ENCODE measurements at regions not wholly inside any gene's neighbourhood (a gene's known extent, or its start where the extent isn't known, plus 50 kb on each side); places are given as distances from the start of the nearest gene placed in this dataset.

DNA sequence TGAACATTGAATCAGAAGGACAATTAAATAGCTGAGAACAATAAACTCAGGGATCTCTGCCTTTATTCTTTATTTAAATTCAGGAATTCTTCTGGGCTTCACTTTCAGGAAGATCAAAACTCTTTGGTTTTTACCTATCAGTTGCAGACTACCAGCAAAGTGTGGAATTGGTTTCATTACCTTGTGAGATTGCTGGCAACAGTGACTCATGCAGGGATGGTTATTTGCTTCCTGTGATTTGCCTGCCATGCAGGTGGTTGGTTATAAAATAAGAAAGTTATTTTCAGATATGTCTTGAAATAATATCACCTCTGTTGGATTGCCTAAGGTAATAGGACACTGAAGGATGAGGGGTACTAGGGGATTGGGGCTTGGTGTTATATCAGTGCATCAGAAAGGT lies 204.6 kb downstream of the PTBP2 start (continued):
- TF ChIP-seq, protein P1, sequence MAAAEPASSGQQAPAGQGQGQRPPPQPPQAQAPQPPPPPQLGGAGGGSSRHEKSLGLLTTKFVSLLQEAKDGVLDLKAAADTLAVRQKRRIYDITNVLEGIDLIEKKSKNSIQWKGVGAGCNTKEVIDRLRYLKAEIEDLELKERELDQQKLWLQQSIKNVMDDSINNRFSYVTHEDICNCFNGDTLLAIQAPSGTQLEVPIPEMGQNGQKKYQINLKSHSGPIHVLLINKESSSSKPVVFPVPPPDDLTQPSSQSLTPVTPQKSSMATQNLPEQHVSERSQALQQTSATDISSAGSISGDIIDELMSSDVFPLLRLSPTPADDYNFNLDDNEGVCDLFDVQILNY (CRISPR knock-in tag; IDR thresholded peaks at IDR 0.05): no peak
- no peak for TF ChIP-seq TCF7 (CRISPR knock-in tag; IDR thresholded peaks at IDR 0.05; ENCODE audit: low read depth)
- no peak for TF ChIP-seq RELA (CRISPR knock-in tag; IDR thresholded peaks at IDR 0.05; ENCODE audit: borderline replicate concordance)
- no peak for TF ChIP-seq GTF2I (CRISPR knock-in tag; conservative IDR thresholded peaks at IDR 0.05)
- TF ChIP-seq OVOL2 (CRISPR knock-in tag; IDR thresholded peaks at IDR 0.05; ENCODE audit: borderline replicate concordance): no peak

GRCh38 chr1:96927125-96927524 lies 205.5 kb downstream of the PTBP2 start:
- DNase-seq (ENCODE audit: low spot score) (no peak), ATAC-seq (peak; percentile 24; the same call in 1 of the 2 replicates)
- H3K4me3 Mint-ChIP-seq: no peak overlapping the region
- peaks cover 3% of the 10 kb centered on the region; the same call in 1 of the 2 replicates for H3K4me1 Mint-ChIP-seq
- CTCF ChIA-PET: interaction anchor here (0.6 kb wide), 1 partner anchor 221 kb away, joined by 3 read pairs; no protein-coding TSS in a partner anchor
- no peak overlapping the region for H3K27ac Mint-ChIP-seq
- TF ChIP-seq MXD4 (CRISPR knock-in tag; IDR thresholded peaks at IDR 0.05; ENCODE audit: borderline replicate concordance): no peak
- TF ChIP-seq FOXP1 (CRISPR knock-in tag; IDR thresholded peaks at IDR 0.05; ENCODE audit: borderline replicate concordance): no peak
- no peak for TF ChIP-seq IRF1 (CRISPR knock-in tag; IDR thresholded peaks at IDR 0.05)
- POLR2A ChIA-PET: no interaction called here
- peaks cover 32% of the 10 kb centered on the region for H3K36me3 Mint-ChIP-seq
- H3K9me3 Mint-ChIP-seq: peaks cover 55% of the 10 kb centered on the region
- no peaks in the 10 kb centered on the region for H3K27me3 Mint-ChIP-seq (ENCODE audit: low read depth)

- no peak overlapping the region for H3K27ac Mint-ChIP-seq
- ChIA-PET POLR2A (no interaction called here), CTCF (no interaction called here)
- H3K4me3 Mint-ChIP-seq: no peak overlapping the region
- peaks cover 26% of the 10 kb centered on the region for H3K9me3 Mint-ChIP-seq
- H3K27me3 Mint-ChIP-seq (ENCODE audit: low read depth): no peaks in the 10 kb centered on the region
- peaks cover 17% of the 10 kb centered on the region for H3K36me3 Mint-ChIP-seq
- no peak for ATAC-seq
- peaks cover 3% of the 10 kb centered on the region for H3K4me1 Mint-ChIP-seq
- TF ChIP-seq TP53 (CRISPR knock-in tag; IDR thresholded peaks at IDR 0.05) (no peak), JUN (CRISPR knock-in tag; IDR thresholded peaks at IDR 0.05) (no peak), STAT6 (CRISPR knock-in tag; conservative IDR thresholded peaks at IDR 0.05; ENCODE audit: low read depth) (no peak), KAT7 (CRISPR knock-in tag; IDR thresholded peaks at IDR 0.05; ENCODE audit: borderline replicate concordance) (no peak), SP1 (CRISPR knock-in tag; conservative IDR thresholded peaks at IDR 0.05) (no peak), NFATC4 (CRISPR knock-in tag; IDR thresholded peaks at IDR 0.05) (no peak), ATF1 (CRISPR knock-in tag; IDR thresholded peaks at IDR 0.05) (no peak), GRHL2 (CRISPR knock-in tag; IDR thresholded peaks at IDR 0.05; ENCODE audit: insufficient replicate concordance, severe bottlenecking) (no peak), EMX1 (CRISPR knock-in tag; IDR thresholded peaks at IDR 0.05) (no peak), ESRRA (CRISPR knock-in tag; IDR thresholded peaks at IDR 0.05; ENCODE audit: borderline replicate concordance) (no peak), IRF1 (CRISPR knock-in tag; IDR thresholded peaks at IDR 0.05) (no peak), FOXJ3 (CRISPR knock-in tag; IDR thresholded peaks at IDR 0.05; ENCODE audit: borderline replicate concordance) (no peak), HMGA2 (CRISPR knock-in tag; IDR thresholded peaks at IDR 0.05) (no peak)
- TF ChIP-seq, protein P2, sequence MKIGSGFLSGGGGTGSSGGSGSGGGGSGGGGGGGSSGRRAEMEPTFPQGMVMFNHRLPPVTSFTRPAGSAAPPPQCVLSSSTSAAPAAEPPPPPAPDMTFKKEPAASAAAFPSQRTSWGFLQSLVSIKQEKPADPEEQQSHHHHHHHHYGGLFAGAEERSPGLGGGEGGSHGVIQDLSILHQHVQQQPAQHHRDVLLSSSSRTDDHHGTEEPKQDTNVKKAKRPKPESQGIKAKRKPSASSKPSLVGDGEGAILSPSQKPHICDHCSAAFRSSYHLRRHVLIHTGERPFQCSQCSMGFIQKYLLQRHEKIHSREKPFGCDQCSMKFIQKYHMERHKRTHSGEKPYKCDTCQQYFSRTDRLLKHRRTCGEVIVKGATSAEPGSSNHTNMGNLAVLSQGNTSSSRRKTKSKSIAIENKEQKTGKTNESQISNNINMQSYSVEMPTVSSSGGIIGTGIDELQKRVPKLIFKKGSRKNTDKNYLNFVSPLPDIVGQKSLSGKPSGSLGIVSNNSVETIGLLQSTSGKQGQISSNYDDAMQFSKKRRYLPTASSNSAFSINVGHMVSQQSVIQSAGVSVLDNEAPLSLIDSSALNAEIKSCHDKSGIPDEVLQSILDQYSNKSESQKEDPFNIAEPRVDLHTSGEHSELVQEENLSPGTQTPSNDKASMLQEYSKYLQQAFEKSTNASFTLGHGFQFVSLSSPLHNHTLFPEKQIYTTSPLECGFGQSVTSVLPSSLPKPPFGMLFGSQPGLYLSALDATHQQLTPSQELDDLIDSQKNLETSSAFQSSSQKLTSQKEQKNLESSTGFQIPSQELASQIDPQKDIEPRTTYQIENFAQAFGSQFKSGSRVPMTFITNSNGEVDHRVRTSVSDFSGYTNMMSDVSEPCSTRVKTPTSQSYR (CRISPR knock-in tag; IDR thresholded peaks at IDR 0.05): no peak
- TF ChIP-seq, protein P1 (CRISPR knock-in tag; IDR thresholded peaks at IDR 0.05): no peak
- TF ChIP-seq, protein P3, sequence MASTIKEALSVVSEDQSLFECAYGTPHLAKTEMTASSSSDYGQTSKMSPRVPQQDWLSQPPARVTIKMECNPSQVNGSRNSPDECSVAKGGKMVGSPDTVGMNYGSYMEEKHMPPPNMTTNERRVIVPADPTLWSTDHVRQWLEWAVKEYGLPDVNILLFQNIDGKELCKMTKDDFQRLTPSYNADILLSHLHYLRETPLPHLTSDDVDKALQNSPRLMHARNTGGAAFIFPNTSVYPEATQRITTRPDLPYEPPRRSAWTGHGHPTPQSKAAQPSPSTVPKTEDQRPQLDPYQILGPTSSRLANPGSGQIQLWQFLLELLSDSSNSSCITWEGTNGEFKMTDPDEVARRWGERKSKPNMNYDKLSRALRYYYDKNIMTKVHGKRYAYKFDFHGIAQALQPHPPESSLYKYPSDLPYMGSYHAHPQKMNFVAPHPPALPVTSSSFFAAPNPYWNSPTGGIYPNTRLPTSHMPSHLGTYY (CRISPR knock-in tag; IDR thresholded peaks at IDR 0.05): no peak
- DNase-seq (ENCODE audit: low spot score): no peak
Measured at GRCh38 chr1:96931136-96931535, 209.6 kb downstream of the PTBP2 start.

All from WTC11 (cell line).